ENCODE measurements at regions not wholly inside any gene's neighbourhood (a gene's known extent, or its start where the extent isn't known, plus 50 kb on each side); places are given as distances from the start of the nearest gene placed in this dataset.

DNA sequence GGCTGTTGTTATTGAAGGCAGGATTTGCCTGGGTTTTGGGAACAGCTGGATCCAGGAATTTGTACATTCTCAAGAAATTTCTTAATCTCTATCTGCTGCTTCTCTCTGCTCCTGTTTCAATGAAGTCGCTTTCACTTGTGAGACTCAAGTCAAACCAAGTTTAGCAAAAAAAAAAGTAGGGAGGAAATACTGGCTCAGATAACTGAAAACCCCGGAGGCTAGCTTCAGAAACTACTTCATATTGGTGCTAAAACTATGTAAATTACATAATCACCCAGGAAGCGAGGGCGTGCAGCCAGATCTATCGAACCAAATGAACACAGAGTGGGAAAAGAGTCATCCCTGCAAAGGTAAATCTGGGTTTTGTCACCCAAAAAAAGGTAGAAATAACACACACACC, 68.3 kb upstream of the FICD start:
- TF ChIP-seq, protein P1, sequence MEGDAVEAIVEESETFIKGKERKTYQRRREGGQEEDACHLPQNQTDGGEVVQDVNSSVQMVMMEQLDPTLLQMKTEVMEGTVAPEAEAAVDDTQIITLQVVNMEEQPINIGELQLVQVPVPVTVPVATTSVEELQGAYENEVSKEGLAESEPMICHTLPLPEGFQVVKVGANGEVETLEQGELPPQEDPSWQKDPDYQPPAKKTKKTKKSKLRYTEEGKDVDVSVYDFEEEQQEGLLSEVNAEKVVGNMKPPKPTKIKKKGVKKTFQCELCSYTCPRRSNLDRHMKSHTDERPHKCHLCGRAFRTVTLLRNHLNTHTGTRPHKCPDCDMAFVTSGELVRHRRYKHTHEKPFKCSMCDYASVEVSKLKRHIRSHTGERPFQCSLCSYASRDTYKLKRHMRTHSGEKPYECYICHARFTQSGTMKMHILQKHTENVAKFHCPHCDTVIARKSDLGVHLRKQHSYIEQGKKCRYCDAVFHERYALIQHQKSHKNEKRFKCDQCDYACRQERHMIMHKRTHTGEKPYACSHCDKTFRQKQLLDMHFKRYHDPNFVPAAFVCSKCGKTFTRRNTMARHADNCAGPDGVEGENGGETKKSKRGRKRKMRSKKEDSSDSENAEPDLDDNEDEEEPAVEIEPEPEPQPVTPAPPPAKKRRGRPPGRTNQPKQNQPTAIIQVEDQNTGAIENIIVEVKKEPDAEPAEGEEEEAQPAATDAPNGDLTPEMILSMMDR (IDR thresholded peaks at IDR 0.05), result no peak
- Histone ChIP-seq H3K4me3 (no peak overlapping the region), H3K27me3 (peaks cover 0 to 21% of the 10 kb centered on the region in 2 donors), H3K9me3 (no peaks in the 10 kb centered on the region), H3K36me3 (no peaks in the 10 kb centered on the region), H3K4me1 (peaks cover 0 to 21% of the 10 kb centered on the region in 2 donors), H3K27ac (peak overlapping the region in 1 of 2 donors; percentile 18)
- ATAC-seq, result no peak
- peak in 2 of 4 donors; percentile 50 to 69 for DNase-seq
- intact Hi-C loops (cut with DNase I), result no loop called here

DNA sequence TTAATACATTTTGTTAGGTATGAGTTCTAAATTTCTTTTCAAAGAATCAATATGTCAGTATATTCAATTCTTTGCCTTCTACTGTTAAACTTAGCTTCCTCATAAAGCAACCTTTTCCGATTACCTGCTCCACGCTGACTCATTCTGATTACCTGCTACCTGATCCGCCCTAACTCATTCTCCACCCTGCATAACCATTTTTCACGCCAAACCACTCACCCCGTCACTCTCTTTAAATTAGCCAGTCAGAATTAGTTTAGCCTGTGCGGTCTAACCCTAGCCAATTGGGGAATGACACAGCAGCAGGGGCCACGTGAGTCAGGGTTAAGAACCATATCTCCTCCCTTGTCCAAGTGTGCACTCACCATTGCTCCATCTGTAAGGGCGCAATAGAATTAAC, 72.2 kb upstream of the FICD start:
- intact Hi-C loops (cut with DNase I), result no loop called here
- Histone ChIP-seq H3K4me3 (no peak overlapping the region), H3K27ac (no peak overlapping the region), H3K36me3 (no peaks in the 10 kb centered on the region), H3K9me3 (no peaks in the 10 kb centered on the region), H3K27me3 (peaks cover 0 to 5% of the 10 kb centered on the region in 2 donors), H3K4me1 (peaks cover 0 to 19% of the 10 kb centered on the region in 2 donors)
- DNase-seq (no peak), ATAC-seq (no peak)
- TF ChIP-seq, protein P1 (IDR thresholded peaks at IDR 0.05), result no peak

DNA sequence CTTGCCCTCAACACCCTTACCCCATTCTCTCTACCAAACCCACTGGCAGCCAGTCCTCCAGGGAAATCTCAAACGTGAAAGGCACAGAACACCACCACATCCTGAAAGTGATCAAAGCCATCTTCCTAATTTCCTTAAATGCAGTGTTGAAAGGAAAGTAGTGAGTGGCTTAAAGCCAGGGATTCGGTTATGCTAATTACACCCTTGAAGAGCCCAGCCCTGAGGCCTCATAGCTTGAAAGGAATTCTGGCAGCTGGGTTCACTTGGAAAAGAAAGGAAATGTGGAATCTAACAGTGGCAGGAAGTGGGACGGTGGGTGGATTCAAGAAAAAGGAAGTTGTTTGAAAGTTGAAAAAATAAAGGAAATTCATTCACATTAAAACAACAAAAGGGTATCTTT, 73.0 kb upstream of the FICD start:
- Histone ChIP-seq H3K9me3 (no peaks in the 10 kb centered on the region), H3K36me3 (no peaks in the 10 kb centered on the region), H3K4me1 (peaks cover 0 to 11% of the 10 kb centered on the region in 2 donors), H3K27me3 (peaks cover 0 to 3% of the 10 kb centered on the region in 2 donors), H3K27ac (no peak overlapping the region), H3K4me3 (no peak overlapping the region)
- TF ChIP-seq, protein P1 (IDR thresholded peaks at IDR 0.05), result no peak
- intact Hi-C loops (cut with DNase I), result no loop called here
- ATAC-seq (no peak), DNase-seq (peak in 1 of 4 donors; percentile 13)

DNA sequence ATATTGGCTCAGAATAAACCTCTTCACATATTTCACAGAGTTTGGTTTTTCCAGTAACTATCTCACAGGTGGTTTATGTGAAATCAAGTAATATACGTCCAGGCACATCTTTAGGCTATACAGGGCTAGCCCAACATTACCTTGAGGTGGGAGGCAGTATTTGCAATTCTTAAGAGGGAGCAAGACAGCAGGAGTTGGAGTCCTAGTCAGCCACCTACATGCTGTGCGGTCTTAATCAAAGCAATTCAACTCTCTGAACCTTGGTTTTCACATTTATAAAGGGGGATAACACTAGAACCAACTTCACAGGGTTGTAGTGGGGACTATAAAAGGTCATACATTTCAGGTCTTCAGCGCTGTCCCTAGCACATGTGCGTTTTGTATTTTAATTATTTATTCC, 73.5 kb upstream of the FICD start:
- Histone ChIP-seq H3K4me3 (no peak overlapping the region), H3K4me1 (peaks cover 0 to 6% of the 10 kb centered on the region in 2 donors), H3K27ac (no peak overlapping the region), H3K9me3 (no peaks in the 10 kb centered on the region), H3K27me3 (no peaks in the 10 kb centered on the region), H3K36me3 (no peaks in the 10 kb centered on the region)
- no peak for ATAC-seq
- DNase-seq, result no peak
- intact Hi-C loops (cut with DNase I), result no loop called here
- TF ChIP-seq, protein P1 (IDR thresholded peaks at IDR 0.05), result no peak

DNA sequence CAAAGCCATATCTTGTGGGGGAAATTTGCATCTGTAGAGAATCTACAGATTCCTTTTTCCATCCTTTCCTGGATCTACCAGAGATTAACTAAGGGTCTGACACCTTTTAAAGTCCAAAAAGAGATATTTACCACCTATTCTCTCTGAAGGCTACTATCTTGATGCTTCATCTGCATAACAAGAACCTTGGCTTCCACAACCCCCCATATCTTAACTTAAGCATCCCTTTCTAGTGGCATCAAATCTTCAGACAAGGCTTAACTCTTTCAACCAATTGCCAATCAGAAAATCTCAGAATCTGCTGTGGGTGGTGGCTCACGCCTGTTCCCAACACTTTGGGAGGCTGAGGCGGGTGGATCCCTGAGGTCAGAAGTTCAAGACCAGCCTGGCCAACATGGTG, 74.3 kb upstream of the FICD start:
- intact Hi-C loops (cut with DNase I), result no loop called here
- DNase-seq, result no peak
- ATAC-seq, result no peak
- no peaks in the 10 kb centered on the region for H3K36me3 ChIP-seq
- H3K27ac ChIP-seq, result no peak overlapping the region
- H3K4me3 ChIP-seq, result no peak overlapping the region
- H3K27me3 ChIP-seq, result no peaks in the 10 kb centered on the region
- TF ChIP-seq, protein P1 (IDR thresholded peaks at IDR 0.05), result no peak
- H3K4me1 ChIP-seq, result peaks cover 0 to 4% of the 10 kb centered on the region in 2 donors
- H3K9me3 ChIP-seq, result no peaks in the 10 kb centered on the region

Measured in left lung (tissue), 4 donors.